K562 (cell line): ENCODE measurements at regions not wholly inside any gene's neighbourhood (a gene's known extent, or its start where the extent isn't known, plus 50 kb on each side); places are given as distances from the start of the nearest gene placed in this dataset.

Experiments
- ATAC-seq: fragments of 200-7000 bp; cut with Tn5 transposase; 3 replicates; pipeline ENCODE4 v1.9.1; 2020; ENCODE audit warnings: moderate library complexity
- BruUV-seq: library from RNA; stranded (reverse); fragments of 400-500 nt; replicated peaks from 2 replicates; lab custom pipeline; 2021; lab: Mats Ljungman, UMichigan
- CTCF ChIA-PET: fragments of 300-600 bp; formaldehyde crosslinking; extraction: SDS; loops from one replicate; lab custom pipeline; 2021; ENCODE audit warnings: low intra/inter-chr PET ratio; lab: Yijun Ruan, JAX
- POLR2A ChIA-PET: fragments of 300-600, 350-650 bp; sonication (Branson Sonifier 250); formaldehyde crosslinking; extraction: SDS; loops from one replicate; lab custom pipeline; 2021; ENCODE audit warnings: antibody characterized with exemption, inconsistent platforms; lab: Yijun Ruan, JAX
- DNase-seq, 4 experiments: peaks; one replicate each; pipeline versions ENCODE4 v3.0.0 to v3.0.0-alpha.2; 2011 to 2018; ENCODE audit warnings: low spot score in 3 of 4, mixed read lengths in 3 of 4; ENCODE audit errors: extremely low read depth in 1 of 4
- FAIRE-seq: peaks from 2 replicates; lab custom pipeline; 2011; peaks lifted over from hg19 to GRCh38; lab: Jason Lieb, UNC
- H2AFZ ChIP-seq: 2 replicates; pipeline ENCODE4 v1.6.0; 2011; ENCODE audit warnings: low read depth, low read length, control low read depth, inconsistent platforms
- H3K27ac ChIP-seq: fragments of 200-600 bp; 3 replicates; pipeline ENCODE4 v1.8.0; 2011; ENCODE audit warnings: low read depth, mild to moderate bottlenecking, control low read depth, inconsistent platforms, low read length, moderate library complexity, mixed read lengths; ENCODE audit errors: extremely low read depth
- H3K27me3 ChIP-seq, 2 experiments: fragments of 300-600 bp in 1 of 2; 2 replicates in 1 of 2; 3 replicates in 1 of 2; pipeline versions ENCODE4 v1.6.0 to v1.8.0; 2011; ENCODE audit warnings: inconsistent platforms in 2 of 2, low read length in 2 of 2, mild to moderate bottlenecking in 1 of 2, mixed read lengths in 1 of 2, moderate library complexity in 1 of 2; ENCODE audit not compliant: control insufficient read depth in 2 of 2, insufficient read depth in 2 of 2
- H3K36me3 ChIP-seq: fragments of 300-600 bp; 3 replicates; pipeline ENCODE4 v1.8.0; 2011; ENCODE audit warnings: mild to moderate bottlenecking, low read length, inconsistent platforms; ENCODE audit not compliant: control insufficient read depth, insufficient read depth
- H3K4me1 ChIP-seq, 2 experiments: fragments of 200-600 bp in 1 of 2; replicated peaks in 1 of 2; 2 replicates in 1 of 2; 3 replicates in 1 of 2; pipeline versions ENCODE4 v1.5.1 to v1.8.0; 2011; ENCODE audit warnings: inconsistent platforms in 2 of 2, low read length in 2 of 2, mild to moderate bottlenecking in 1 of 2, mixed read lengths in 1 of 2, moderate library complexity in 1 of 2; ENCODE audit not compliant: control insufficient read depth in 2 of 2, insufficient read depth in 2 of 2
- H3K4me2 ChIP-seq: 2 replicates; pipeline ENCODE4 v1.6.1; 2011; ENCODE audit warnings: low read length, control low read depth, inconsistent platforms, mixed read lengths; ENCODE audit not compliant: insufficient read depth
- H3K4me3 ChIP-seq: fragments of 200-600 bp; sonication (generic), shearing (Covaris generic); 2 replicates; pipeline ENCODE4 v1.5.1; 2016; ENCODE audit warnings: control low read depth, inconsistent platforms
- H3K79me2 ChIP-seq: fragments of 200-600 bp; 3 replicates; pipeline ENCODE4 v1.8.0; 2011; ENCODE audit warnings: low read length, inconsistent platforms; ENCODE audit not compliant: control insufficient read depth, insufficient read depth
- H3K9ac ChIP-seq, 2 experiments: 2 replicates each; pipeline versions ENCODE4 v1.6.0 to v1.6.1; 2011; ENCODE audit warnings: low read depth in 2 of 2, low read length in 2 of 2, control low read depth in 1 of 2, inconsistent platforms in 1 of 2, mild to moderate bottlenecking in 1 of 2, mixed read lengths in 1 of 2; ENCODE audit not compliant: insufficient read depth in 1 of 2
- H3K9me1 ChIP-seq: one replicate; pipeline ENCODE4 v1.6.0; 2011; ENCODE audit warnings: inconsistent platforms, mild to moderate bottlenecking, low read length, moderate library complexity; ENCODE audit not compliant: control insufficient read depth, insufficient read depth
- H3K9me3 ChIP-seq: replicated peaks from 2 replicates; pipeline ENCODE4 v1.5.1; 2011; ENCODE audit warnings: low read depth, low read length, inconsistent platforms; ENCODE audit not compliant: control insufficient read depth, insufficient read depth
- H4K20me1 ChIP-seq: replicated peaks from 2 replicates; pipeline ENCODE4 v1.6.1; 2011; ENCODE audit warnings: low read length, inconsistent platforms, mixed read lengths; ENCODE audit not compliant: control insufficient read depth, insufficient read depth
- CBFA2T2 ChIP-seq: fragments of 450-650 bp; conservative IDR thresholded peaks from 2 replicates; pipeline ENCODE4 v1.6.1; 2017; ENCODE audit warnings: mild to moderate bottlenecking
- CHD1 ChIP-seq: fragments of 200-600 bp; sonication (generic); IDR thresholded peaks from one replicate; pipeline ENCODE4 v1.6.1; 2012; ENCODE audit warnings: mild to moderate bottlenecking, moderate library complexity, low read length, inconsistent platforms
- E2F6 ChIP-seq, 2 experiments: IDR thresholded peaks; 2 replicates each; pipeline ENCODE4 v1.6.1; 2011; ENCODE audit warnings: borderline replicate concordance in 1 of 2, control low read depth in 1 of 2, low read depth in 1 of 2, low read length in 1 of 2, mild to moderate bottlenecking in 1 of 2, mixed read lengths in 1 of 2, moderate library complexity in 1 of 2; ENCODE audit not compliant: insufficient read depth in 1 of 2, insufficient read length in 1 of 2, poor library complexity in 1 of 2, severe bottlenecking in 1 of 2; ENCODE audit errors: extremely low read depth in 1 of 2
- JUN ChIP-seq, 2 experiments: sonication (generic) in 1 of 2; formaldehyde crosslinking in 1 of 2; IDR thresholded peaks; 2 replicates each; pipeline versions ENCODE4 v1.6.1 to v1.8.0; 2012 to 2022; ENCODE audit warnings: borderline replicate concordance in 2 of 2, mild to moderate bottlenecking in 2 of 2, improper control_type of control experiment in 1 of 2, low read depth in 1 of 2, low read length in 1 of 2, missing genetic modification reagents in 1 of 2
- NR1H2 ChIP-seq: sonication (generic); formaldehyde crosslinking; IDR thresholded peaks from 2 replicates; pipeline ENCODE4 v1.4.0; 2020; ENCODE audit warnings: mild to moderate bottlenecking, missing genetic modification reagents
- SIN3A ChIP-seq, 2 experiments: fragments of 150-350 bp in 1 of 2; IDR thresholded peaks; 2 replicates each; pipeline ENCODE4 v1.6.1; 2011 to 2016; ENCODE audit warnings: borderline replicate concordance in 2 of 2, low read depth in 2 of 2, low read length in 2 of 2, mild to moderate bottlenecking in 2 of 2, moderate library complexity in 2 of 2; ENCODE audit not compliant: control insufficient read depth in 1 of 2
- ZNF146 ChIP-seq: IDR thresholded peaks from one replicate; pipeline ENCODE4 v1.6.1; 2018; ENCODE audit warnings: missing compliant biosample characterization; ENCODE audit not compliant: unreplicated experiment
- ZNF3 ChIP-seq: fragments of 250-450 bp; sonication (Bioruptor Pico); IDR thresholded peaks from 2 replicates; pipeline ENCODE4 v1.5.0; 2021; ENCODE audit warnings: mild to moderate bottlenecking, moderate library complexity
- WGBS: fragments of 100-300 bp; shearing (Covaris generic); methylation state at CpG from one replicate; pipeline ENCODE4 v1.1.6; 2016; ENCODE audit warnings: low coverage, mixed read lengths; ENCODE audit not compliant: insufficient coverage; ENCODE audit errors: missing lambda C conversion rate; 5-methylcytosine and 5-hydroxymethylcytosine counted together
- in situ Hi-C: fragments of 300-500 bp; cut with MboI; formaldehyde crosslinking; loops from 4 replicates; pipeline ENCODE4 v1.15.0; 2018; ENCODE audit warnings: inconsistent platforms, mixed read lengths
- intact Hi-C: fragments of 100-400 bp; cut with micrococcal nuclease; formaldehyde crosslinking; loops from 2 replicates; pipeline ENCODE4 v1.14.2; 2022

- in situ Hi-C loops: no loop called here
- Histone ChIP-seq H3K9me1 (no peaks in the 10 kb centered on the region), H4K20me1 (no peaks in the 10 kb centered on the region), H3K9me3 (no peaks in the 10 kb centered on the region), H3K9ac (no peak overlapping the region), H3K36me3 (no peaks in the 10 kb centered on the region), H3K4me1 (no peaks in the 10 kb centered on the region), H3K4me3 (no peak overlapping the region), H3K79me2 (no peaks in the 10 kb centered on the region), H3K27me3 (no peaks in the 10 kb centered on the region), H3K27ac (no peak overlapping the region), H3K4me2 (no peak overlapping the region), H2AFZ (no peak overlapping the region)
- POLR2A ChIA-PET: no interaction called here
- DNase-seq (no peak), FAIRE-seq (no peak), ATAC-seq (no peak)
- TF ChIP-seq ZNF3 (CRISPR knock-in tag) (no peak), ZNF146 (CRISPR knock-in tag) (no peak), CHD1 (no peak), JUN (IDR thresholded peaks at IDR 0.05; ENCODE audit: borderline replicate concordance, low read depth, low read length) (no peak), JUN (CRISPR knock-in tag; IDR thresholded peaks at IDR 0.05; ENCODE audit: borderline replicate concordance) (no peak), CBFA2T2 (no peak), SIN3A (IDR thresholded peaks at IDR 0.05; ENCODE audit: borderline replicate concordance in 2 of 2, control insufficient read depth in 1 of 2, low read depth in 2 of 2, low read length in 2 of 2) (no peak), E2F6 (IDR thresholded peaks at IDR 0.05; ENCODE audit: borderline replicate concordance in 1 of 2, extremely low read depth in 1 of 2, insufficient read depth in 1 of 2, insufficient read length in 1 of 2, low read depth in 1 of 2, low read length in 1 of 2, poor library complexity in 1 of 2, severe bottlenecking in 1 of 2) (no peak), NR1H2 (CRISPR knock-in tag) (no peak)
- no TSS peak for BruUV-seq
- intact Hi-C loops: no loop called here
- 0% methylated on average over 4 of the region's 4 CpGs for WGBS
- CTCF ChIA-PET: no interaction called here
Observed at GRCh38 chr6:93849857-93850256, 430.5 kb upstream of the EPHA7 start.
